ENCODE measurements at regions not wholly inside any gene's neighbourhood (a gene's known extent, or its start where the extent isn't known, plus 50 kb on each side); places are given as distances from the start of the nearest gene placed in this dataset.
"Not testable (repeated sequence)": the region's sequence is repeated elsewhere in the genome, so short reads cannot be mapped to it uniquely, and the experiment has no call there.

DNA sequence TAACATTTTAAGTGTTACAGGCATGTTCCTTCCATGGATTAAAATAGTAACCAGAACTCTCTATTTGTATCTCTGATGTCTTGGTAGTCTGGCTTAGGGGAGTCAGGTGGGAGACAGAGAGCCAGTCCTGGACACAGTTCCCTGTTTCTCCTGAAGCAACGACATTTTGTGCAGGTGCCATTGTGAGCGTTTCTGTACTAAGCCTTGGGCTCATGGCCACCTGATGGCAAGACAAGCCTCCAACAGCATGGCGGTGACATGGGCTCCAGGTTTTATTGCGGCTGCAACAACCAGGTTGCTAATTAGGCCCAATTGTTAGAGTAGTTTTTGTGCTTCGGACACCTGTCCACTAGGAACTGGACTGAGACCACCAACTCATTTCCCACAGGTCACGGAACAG, 105.3 kb downstream of the PRDM13 start:
- H3K27me3 ChIP-seq = no peaks in the 10 kb centered on the region
- no peak for TF ChIP-seq POLR2A (IDR thresholded peaks at IDR 0.05)
- TF ChIP-seq, protein P1, sequence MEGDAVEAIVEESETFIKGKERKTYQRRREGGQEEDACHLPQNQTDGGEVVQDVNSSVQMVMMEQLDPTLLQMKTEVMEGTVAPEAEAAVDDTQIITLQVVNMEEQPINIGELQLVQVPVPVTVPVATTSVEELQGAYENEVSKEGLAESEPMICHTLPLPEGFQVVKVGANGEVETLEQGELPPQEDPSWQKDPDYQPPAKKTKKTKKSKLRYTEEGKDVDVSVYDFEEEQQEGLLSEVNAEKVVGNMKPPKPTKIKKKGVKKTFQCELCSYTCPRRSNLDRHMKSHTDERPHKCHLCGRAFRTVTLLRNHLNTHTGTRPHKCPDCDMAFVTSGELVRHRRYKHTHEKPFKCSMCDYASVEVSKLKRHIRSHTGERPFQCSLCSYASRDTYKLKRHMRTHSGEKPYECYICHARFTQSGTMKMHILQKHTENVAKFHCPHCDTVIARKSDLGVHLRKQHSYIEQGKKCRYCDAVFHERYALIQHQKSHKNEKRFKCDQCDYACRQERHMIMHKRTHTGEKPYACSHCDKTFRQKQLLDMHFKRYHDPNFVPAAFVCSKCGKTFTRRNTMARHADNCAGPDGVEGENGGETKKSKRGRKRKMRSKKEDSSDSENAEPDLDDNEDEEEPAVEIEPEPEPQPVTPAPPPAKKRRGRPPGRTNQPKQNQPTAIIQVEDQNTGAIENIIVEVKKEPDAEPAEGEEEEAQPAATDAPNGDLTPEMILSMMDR (IDR thresholded peaks at IDR 0.05) = no peak
- WGBS, 4 donors = 72 to 88% (median 82%) methylated on average over 6 of the region's 6 CpGs

DNA sequence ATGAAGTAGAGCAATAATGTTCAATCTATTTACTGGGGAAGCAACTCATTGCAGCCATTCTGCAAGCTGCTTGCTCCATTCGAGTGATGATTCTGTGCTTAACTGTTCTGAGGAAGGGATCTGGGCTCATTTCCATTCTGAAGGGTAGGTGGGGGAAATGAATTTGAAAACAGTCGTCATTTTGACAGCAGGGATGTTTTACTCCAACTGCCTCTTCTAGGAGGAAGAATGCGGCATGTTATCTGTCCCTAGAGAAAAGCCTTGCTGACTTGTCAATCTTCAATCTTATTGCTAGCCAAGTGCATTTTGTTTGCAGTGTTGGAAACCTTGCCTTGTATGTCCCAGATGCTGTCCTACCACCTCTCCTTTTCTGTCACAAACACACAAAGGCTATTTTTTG, 105.9 kb downstream of the PRDM13 start:
- DNase-seq = no peak
- no peak overlapping the region for H3K27ac ChIP-seq
- no peaks in the 10 kb centered on the region for H3K27me3 ChIP-seq
- 30 to 37% (median 34%) methylated on average over 3 of the region's 3 CpGs for WGBS, 4 donors
- H3K4me1 ChIP-seq (replicated peaks in 1 of 2) = no peaks in the 10 kb centered on the region
- no peak for TF ChIP-seq POLR2A (IDR thresholded peaks at IDR 0.05)
- TF ChIP-seq, protein P1 (IDR thresholded peaks at IDR 0.05) = no peak
- H3K36me3 ChIP-seq (replicated peaks in 1 of 2) = no peaks in the 10 kb centered on the region
- no peaks in the 10 kb centered on the region for H3K9me3 ChIP-seq (replicated peaks in 1 of 3)
- no peak overlapping the region for H3K4me3 ChIP-seq
- intact Hi-C loops (cut with DNase I) = no loop called here

More for the DNA sequence above, 105.3 kb downstream of the PRDM13 start:
- Histone ChIP-seq H3K27ac (no peak overlapping the region), H3K4me3 (no peak overlapping the region), H3K4me1 (replicated peaks in 1 of 2) (no peaks in the 10 kb centered on the region), H3K9me3 (replicated peaks in 1 of 3) (no peaks in the 10 kb centered on the region), H3K36me3 (replicated peaks in 1 of 2) (no peaks in the 10 kb centered on the region)
- intact Hi-C loops (cut with DNase I) = no loop called here
- no peak for DNase-seq

DNA sequence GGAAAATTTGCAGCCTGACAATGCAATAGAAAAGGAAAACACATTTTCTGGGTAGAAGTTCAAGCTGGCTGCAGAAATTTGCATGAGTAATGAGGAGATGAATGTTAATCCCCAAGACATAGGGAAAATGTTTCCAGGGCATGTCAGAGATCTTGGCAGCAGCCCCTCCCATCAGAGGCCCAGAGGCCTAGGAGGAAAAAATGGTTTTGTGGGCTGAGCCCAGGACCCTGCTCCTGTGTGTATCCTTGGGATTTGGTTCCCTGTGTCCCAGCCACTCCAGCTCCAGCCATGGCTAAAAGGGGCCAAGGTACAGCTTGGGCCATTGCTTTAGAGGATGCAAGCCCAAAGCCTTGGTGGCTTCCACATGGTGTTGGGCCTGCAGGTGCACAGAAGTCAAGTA, 115.4 kb downstream of the PRDM13 start:
- H3K4me3 ChIP-seq; intact Hi-C loops (cut with DNase I); H3K4me1 ChIP-seq (replicated peaks in 1 of 2); H3K36me3 ChIP-seq (replicated peaks in 1 of 2); H3K27me3 ChIP-seq; DNase-seq; H3K27ac ChIP-seq; H3K9me3 ChIP-seq (replicated peaks in 1 of 3): not testable (repeated sequence)

DNA sequence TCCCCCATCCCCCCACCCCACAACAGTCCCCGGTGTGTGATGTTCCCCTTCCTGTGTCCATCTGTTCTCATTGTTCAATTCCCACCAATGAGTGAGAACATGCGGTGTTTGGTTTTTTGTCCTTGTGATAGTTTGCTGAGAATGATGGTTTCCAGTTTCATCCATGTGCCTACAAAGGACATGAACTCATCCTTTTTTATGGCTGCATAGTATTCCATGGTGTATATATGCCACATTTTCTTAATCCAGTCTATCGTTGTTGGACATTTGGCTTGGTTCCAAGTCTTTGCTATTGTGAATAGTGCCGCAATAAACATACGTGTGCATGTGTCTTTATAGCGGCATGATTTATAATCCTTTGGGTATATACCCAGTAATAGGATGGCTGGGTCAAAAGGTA, 123.6 kb downstream of the PRDM13 start:
- WGBS, 4 donors = 80 to 93% (median 84%) methylated on average over 5 to 6 of the region's 6 CpGs

DNA sequence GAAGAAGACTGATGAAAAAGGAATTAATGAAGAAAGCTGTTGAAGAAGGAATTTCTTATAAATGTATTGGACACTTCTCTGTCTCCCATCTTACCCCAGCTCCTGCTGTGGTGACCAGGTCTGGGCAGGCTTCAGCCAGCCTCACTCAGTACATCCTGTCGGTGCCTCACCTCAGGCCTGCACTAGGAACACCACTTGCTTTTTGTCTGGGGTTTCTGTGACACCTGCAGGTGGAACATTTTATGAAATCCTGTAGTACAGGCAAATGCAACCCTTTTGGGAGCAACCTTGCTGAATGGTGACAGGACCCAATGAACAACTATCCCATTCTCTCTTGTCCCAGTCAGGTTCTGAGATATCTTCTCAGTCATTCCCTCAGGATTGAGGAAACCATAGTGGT, 129.7 kb downstream of the PRDM13 start:
- no peak overlapping the region for H3K4me3 ChIP-seq
- H3K27me3 ChIP-seq = peaks cover 12% of the 10 kb centered on the region
- no peak overlapping the region for H3K27ac ChIP-seq
- no peaks in the 10 kb centered on the region for H3K36me3 ChIP-seq (replicated peaks in 1 of 2)
- H3K4me1 ChIP-seq (replicated peaks in 1 of 2) = no peaks in the 10 kb centered on the region
- intact Hi-C loops (cut with DNase I) = no loop called here
- no peak for DNase-seq
- 20 to 61% (median 43%) methylated on average over 1 of the region's 1 CpG for WGBS, 4 donors
- TF ChIP-seq, protein P1 (IDR thresholded peaks at IDR 0.05) = no peak
- no peak for TF ChIP-seq POLR2A (IDR thresholded peaks at IDR 0.05)
- no peaks in the 10 kb centered on the region for H3K9me3 ChIP-seq (replicated peaks in 1 of 3)

More for the DNA sequence above, 123.6 kb downstream of the PRDM13 start:
- H3K27me3 ChIP-seq; DNase-seq; H3K4me1 ChIP-seq (replicated peaks in 1 of 2); H3K9me3 ChIP-seq (replicated peaks in 1 of 3); H3K4me3 ChIP-seq; H3K36me3 ChIP-seq (replicated peaks in 1 of 2); H3K27ac ChIP-seq; intact Hi-C loops (cut with DNase I): not testable (repeated sequence)

Measured in adrenal gland (tissue), 9 donors.